SK-N-MC (cell line): ENCODE measurements at regions not wholly inside any gene's neighbourhood (a gene's known extent, or its start where the extent isn't known, plus 50 kb on each side); places are given as distances from the start of the nearest gene placed in this dataset.
"Not testable (repeated sequence)": the region's sequence is repeated elsewhere in the genome, so short reads cannot be mapped to it uniquely, and the experiment has no call there.

Experiments used
- EZH2 ChIP-seq: fragments of 200-600 bp; sonication (generic); IDR thresholded peaks from one replicate; pipeline ENCODE4 v1.6.1; 2017; ENCODE audit warnings: antibody characterized with exemption
- POLR2AphosphoS5 ChIP-seq: IDR thresholded peaks from 2 replicates; pipeline ENCODE4 v1.6.1; 2012; ENCODE audit warnings: mild to moderate bottlenecking, low read depth, low read length, borderline replicate concordance

GRCh38 chr16:72627182-72627896, 420.6 kb downstream of the ZFHX3 start:
- not testable (repeated sequence) for TF ChIP-seq EZH2, POLR2AphosphoS5
